ENCODE measurements at regions not wholly inside any gene's neighbourhood (a gene's known extent, or its start where the extent isn't known, plus 50 kb on each side); places are given as distances from the start of the nearest gene placed in this dataset.

DNA sequence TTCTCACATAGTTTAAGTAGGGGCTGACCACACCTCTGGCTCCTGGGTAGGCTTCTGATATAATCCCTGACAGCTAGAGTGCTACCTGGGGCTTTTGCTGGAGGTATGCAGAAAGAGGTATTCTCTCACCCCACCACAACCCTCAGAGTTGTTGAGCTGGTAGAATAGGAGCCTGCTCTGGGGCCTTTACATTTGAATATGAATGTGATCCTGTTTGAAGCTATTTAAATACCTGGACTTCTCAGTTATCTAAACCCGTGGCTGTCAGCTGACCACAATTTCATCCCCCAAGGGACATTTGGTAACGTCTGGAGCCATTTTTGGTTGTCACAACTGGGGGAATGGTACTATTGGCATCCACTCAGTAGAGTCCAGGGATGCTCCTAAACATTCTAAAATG lies 669.1 kb downstream of the SATB2 start:
- TF ChIP-seq, protein P1, sequence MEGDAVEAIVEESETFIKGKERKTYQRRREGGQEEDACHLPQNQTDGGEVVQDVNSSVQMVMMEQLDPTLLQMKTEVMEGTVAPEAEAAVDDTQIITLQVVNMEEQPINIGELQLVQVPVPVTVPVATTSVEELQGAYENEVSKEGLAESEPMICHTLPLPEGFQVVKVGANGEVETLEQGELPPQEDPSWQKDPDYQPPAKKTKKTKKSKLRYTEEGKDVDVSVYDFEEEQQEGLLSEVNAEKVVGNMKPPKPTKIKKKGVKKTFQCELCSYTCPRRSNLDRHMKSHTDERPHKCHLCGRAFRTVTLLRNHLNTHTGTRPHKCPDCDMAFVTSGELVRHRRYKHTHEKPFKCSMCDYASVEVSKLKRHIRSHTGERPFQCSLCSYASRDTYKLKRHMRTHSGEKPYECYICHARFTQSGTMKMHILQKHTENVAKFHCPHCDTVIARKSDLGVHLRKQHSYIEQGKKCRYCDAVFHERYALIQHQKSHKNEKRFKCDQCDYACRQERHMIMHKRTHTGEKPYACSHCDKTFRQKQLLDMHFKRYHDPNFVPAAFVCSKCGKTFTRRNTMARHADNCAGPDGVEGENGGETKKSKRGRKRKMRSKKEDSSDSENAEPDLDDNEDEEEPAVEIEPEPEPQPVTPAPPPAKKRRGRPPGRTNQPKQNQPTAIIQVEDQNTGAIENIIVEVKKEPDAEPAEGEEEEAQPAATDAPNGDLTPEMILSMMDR (IDR thresholded peaks at IDR 0.05) = no peak
- TF ChIP-seq YY1 (IDR thresholded peaks at IDR 0.05; ENCODE audit: low read depth) = no peak
- no peak for TF ChIP-seq FOSL2 (IDR thresholded peaks at IDR 0.05; ENCODE audit: borderline replicate concordance, low read depth)
- TF ChIP-seq EP300 (IDR thresholded peaks at IDR 0.05; ENCODE audit: borderline replicate concordance in 1 of 2, low read depth in 1 of 2, low read length in 1 of 2) = no peak
- no peak for TF ChIP-seq RAD21 (IDR thresholded peaks at IDR 0.05; ENCODE audit: low read length)
- TF ChIP-seq MAX (IDR thresholded peaks at IDR 0.05; ENCODE audit: low read depth) = no peak
